CD8-positive, alpha-beta memory T cell (primary cell): ENCODE measurements at regions not wholly inside any gene's neighbourhood (a gene's known extent, or its start where the extent isn't known, plus 50 kb on each side); places are given as distances from the start of the nearest gene placed in this dataset.

Experiments used
- CTCF ChIA-PET: fragments of 350-600 bp; sonication (Branson Sonifier 250); formaldehyde crosslinking; loops from one replicate; lab custom pipeline; 2021; ENCODE audit warnings: antibody characterized with exemption; lab: Charles Lee
- POLR2A ChIA-PET: fragments of 350-600 bp; sonication (Branson Sonifier 250); formaldehyde crosslinking; loops from one replicate; lab custom pipeline; 2021; ENCODE audit warnings: antibody characterized with exemption; lab: Charles Lee
- DNase-seq, 5 donors: peaks; one replicate each; pipeline versions ENCODE4 v3.0.0 to v3.0.0-alpha.2; 2020 to 2022; ENCODE audit warnings: mixed read lengths in 1 of 5
- H3K27ac ChIP-seq: one replicate; pipeline ENCODE4 v1.7.0; 2013; ENCODE audit warnings: low read depth, mild to moderate bottlenecking, low read length, moderate library complexity
- H3K27me3 ChIP-seq: 2 replicates; pipeline ENCODE4 v1.7.0; 2013; ENCODE audit warnings: low read length, mild to moderate bottlenecking; ENCODE audit not compliant: insufficient read depth, poor library complexity, severe bottlenecking
- H3K36me3 ChIP-seq: 2 replicates; pipeline ENCODE4 v1.7.0; 2013; ENCODE audit warnings: mild to moderate bottlenecking, low read length, moderate library complexity; ENCODE audit not compliant: insufficient read depth
- H3K4me1 ChIP-seq: 2 replicates; pipeline ENCODE4 v1.7.0; 2013; ENCODE audit warnings: mild to moderate bottlenecking, low read length, moderate library complexity; ENCODE audit not compliant: insufficient read depth
- H3K4me3 ChIP-seq: 2 replicates; pipeline ENCODE4 v1.7.0; 2013; ENCODE audit warnings: mild to moderate bottlenecking, low read length
- H3K9me3 ChIP-seq: 2 replicates; pipeline ENCODE4 v1.7.0; 2013; ENCODE audit warnings: mild to moderate bottlenecking, low read length
- H3K27ac Mint-ChIP-seq, 8 donors: one replicate each; pipeline ENCODE4 v1.8.0; 2020 to 2021; ENCODE audit warnings: mixed read lengths in 8 of 8, mild to moderate bottlenecking in 6 of 8, inconsistent platforms in 3 of 8, moderate library complexity in 3 of 8
- H3K27me3 Mint-ChIP-seq, 2 donors: one replicate each; pipeline ENCODE4 v1.8.0; 2020 to 2021; ENCODE audit warnings: mixed read lengths in 2 of 2, mild to moderate bottlenecking in 1 of 2, moderate library complexity in 1 of 2
- H3K36me3 Mint-ChIP-seq, 3 donors: one replicate each; pipeline ENCODE4 v1.8.0; 2020 to 2021; ENCODE audit warnings: mixed read lengths in 3 of 3, inconsistent platforms in 1 of 3, mild to moderate bottlenecking in 1 of 3
- H3K4me1 Mint-ChIP-seq, 3 donors: one replicate each; pipeline ENCODE4 v1.8.0; 2020 to 2021; ENCODE audit warnings: mixed read lengths in 3 of 3, inconsistent platforms in 1 of 3, mild to moderate bottlenecking in 1 of 3
- H3K4me3 Mint-ChIP-seq, 7 donors: one replicate each; pipeline ENCODE4 v1.8.0; 2020 to 2021; ENCODE audit warnings: mixed read lengths in 7 of 7, mild to moderate bottlenecking in 6 of 7, moderate library complexity in 4 of 7, inconsistent platforms in 2 of 7
- H3K9me3 Mint-ChIP-seq, 5 donors: one replicate each; pipeline ENCODE4 v1.8.0; 2020 to 2022; ENCODE audit warnings: mixed read lengths in 5 of 5, mild to moderate bottlenecking in 3 of 5, moderate library complexity in 2 of 5, inconsistent platforms in 1 of 5

GRCh38 chr6:54013966-54014365 is 97.3 kb upstream of the MLIP start:
- CTCF ChIA-PET, result no interaction called here
- Mint-ChIP-seq H3K27me3 (peaks cover 0 to 7% of the 10 kb centered on the region in 2 donors), H3K4me3 (no peak overlapping the region)

DNA sequence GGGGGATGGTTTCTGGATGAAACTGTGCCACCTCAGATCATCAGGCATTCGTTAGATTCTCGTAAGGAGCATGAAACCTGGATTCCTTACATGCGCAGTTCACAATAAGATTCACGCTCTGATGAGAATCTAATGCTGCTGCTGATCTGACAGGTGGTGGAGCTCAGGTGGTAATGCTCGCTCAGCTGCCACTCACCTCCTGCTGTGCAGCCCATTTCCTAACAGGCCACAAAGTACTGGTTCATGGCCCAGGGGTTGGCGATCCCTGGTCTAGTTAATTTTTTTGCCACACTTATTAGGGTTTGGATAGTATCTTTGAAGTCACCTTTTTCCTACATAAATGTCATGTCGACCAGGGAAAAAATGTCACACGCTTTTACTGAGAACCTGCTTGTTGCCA is 96.8 kb upstream of the MLIP start:
- H3K27ac Mint-ChIP-seq, result no peak overlapping the region
- peaks cover 0 to 7% of the 10 kb centered on the region in 2 donors for H3K27me3 Mint-ChIP-seq
- ChIA-PET POLR2A (no interaction called here), CTCF (no interaction called here)
- Histone ChIP-seq H3K4me1 (no peaks in the 10 kb centered on the region), H3K27ac (no peak overlapping the region), H3K9me3 (no peaks in the 10 kb centered on the region), H3K27me3 (no peaks in the 10 kb centered on the region), H3K4me3 (no peak overlapping the region), H3K36me3 (no peaks in the 10 kb centered on the region)
- H3K4me1 Mint-ChIP-seq, result no peaks in the 10 kb centered on the region
- H3K9me3 Mint-ChIP-seq, result peaks cover 0 to 4% (median 0%) of the 10 kb centered on the region in 5 donors
- no peak overlapping the region for H3K4me3 Mint-ChIP-seq
- no peaks in the 10 kb centered on the region for H3K36me3 Mint-ChIP-seq
- DNase-seq, result no peak

More at GRCh38 chr6:54013966-54014365, 97.3 kb upstream of the MLIP start:
- Mint-ChIP-seq H3K9me3 (peaks cover 0 to 4% (median 0%) of the 10 kb centered on the region in 5 donors), H3K36me3 (no peaks in the 10 kb centered on the region), H3K27ac (no peak overlapping the region), H3K4me1 (no peaks in the 10 kb centered on the region)
- H3K36me3 ChIP-seq, result no peaks in the 10 kb centered on the region
- POLR2A ChIA-PET, result no interaction called here
- no peak overlapping the region for H3K27ac ChIP-seq
- no peaks in the 10 kb centered on the region for H3K27me3 ChIP-seq
- no peaks in the 10 kb centered on the region for H3K4me1 ChIP-seq
- no peak overlapping the region for H3K4me3 ChIP-seq
- no peaks in the 10 kb centered on the region for H3K9me3 ChIP-seq
- DNase-seq, result no peak

GRCh38 chr6:54017877-54018276 is 93.4 kb upstream of the MLIP start:
- Mint-ChIP-seq H3K27me3 (peaks cover 0 to 2% of the 10 kb centered on the region in 2 donors), H3K9me3 (peaks cover 0 to 4% (median 0%) of the 10 kb centered on the region in 5 donors), H3K27ac (no peak overlapping the region), H3K4me3 (no peak overlapping the region), H3K4me1 (no peaks in the 10 kb centered on the region), H3K36me3 (no peaks in the 10 kb centered on the region)
- no peaks in the 10 kb centered on the region for H3K36me3 ChIP-seq
- H3K4me1 ChIP-seq, result no peaks in the 10 kb centered on the region
- H3K9me3 ChIP-seq, result no peaks in the 10 kb centered on the region
- ChIA-PET POLR2A (no interaction called here), CTCF (no interaction called here)
- no peak for DNase-seq
- H3K27ac ChIP-seq, result no peak overlapping the region
- H3K4me3 ChIP-seq, result no peak overlapping the region
- H3K27me3 ChIP-seq, result no peaks in the 10 kb centered on the region

DNA sequence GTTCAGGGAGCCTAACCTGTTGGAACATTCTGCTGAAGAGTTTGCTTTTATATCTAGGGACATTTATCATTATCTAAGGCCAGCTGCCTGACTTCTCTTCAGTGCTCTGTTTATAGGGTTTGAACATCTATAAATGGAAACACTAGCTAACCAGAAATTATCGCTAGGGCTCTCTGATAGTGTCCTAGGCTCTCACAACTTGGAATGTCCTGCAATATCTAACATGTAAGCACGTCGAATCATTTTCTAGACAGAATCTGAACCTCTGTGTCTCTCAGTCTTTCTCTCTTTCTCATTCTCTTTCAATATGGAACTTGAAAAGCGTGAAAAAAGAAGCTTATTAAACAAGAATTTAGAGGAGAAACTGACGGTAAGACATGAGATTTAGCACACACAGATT is 92.5 kb upstream of the MLIP start:
- POLR2A ChIA-PET, result no interaction called here
- Mint-ChIP-seq H3K27ac (no peak overlapping the region), H3K4me1 (no peaks in the 10 kb centered on the region), H3K9me3 (peaks cover 0 to 2% (median 0%) of the 10 kb centered on the region in 5 donors), H3K36me3 (no peaks in the 10 kb centered on the region), H3K4me3 (no peak overlapping the region), H3K27me3 (peaks cover 0 to 2% of the 10 kb centered on the region in 2 donors)
- H3K36me3 ChIP-seq, result no peaks in the 10 kb centered on the region
- no peak overlapping the region for H3K27ac ChIP-seq
- H3K4me1 ChIP-seq, result no peaks in the 10 kb centered on the region
- CTCF ChIA-PET, result no interaction called here
- DNase-seq, result no peak
- H3K27me3 ChIP-seq, result no peaks in the 10 kb centered on the region
- H3K4me3 ChIP-seq, result no peak overlapping the region
- H3K9me3 ChIP-seq, result no peaks in the 10 kb centered on the region

DNA sequence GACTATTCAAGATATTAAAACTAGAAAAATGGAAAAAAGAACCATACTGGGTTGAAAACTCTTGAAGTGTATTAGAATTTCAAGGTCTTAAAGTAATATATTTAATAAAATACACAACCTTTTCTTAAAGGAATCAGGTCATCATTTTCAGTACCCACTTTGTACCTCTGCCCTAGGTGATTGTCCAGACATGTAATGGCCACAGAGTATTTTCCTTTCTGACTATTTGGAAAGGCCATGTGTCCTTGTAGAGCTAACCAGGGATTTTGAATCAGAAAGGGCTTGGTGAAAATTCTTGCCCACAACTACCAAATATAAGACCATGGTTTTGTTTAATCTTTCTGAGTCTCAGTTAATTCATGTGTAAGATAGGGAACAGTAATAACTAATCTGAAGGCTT is 91.4 kb upstream of the MLIP start:
- H3K4me3 Mint-ChIP-seq, result no peak overlapping the region
- no peaks in the 10 kb centered on the region for H3K4me1 ChIP-seq
- peaks cover 0 to 2% of the 10 kb centered on the region in 2 donors for H3K27me3 Mint-ChIP-seq
- no peak overlapping the region for H3K27ac Mint-ChIP-seq
- peaks cover 0 to 2% (median 0%) of the 10 kb centered on the region in 5 donors for H3K9me3 Mint-ChIP-seq
- no peaks in the 10 kb centered on the region for H3K9me3 ChIP-seq
- H3K36me3 Mint-ChIP-seq, result no peaks in the 10 kb centered on the region
- no peaks in the 10 kb centered on the region for H3K27me3 ChIP-seq
- H3K4me1 Mint-ChIP-seq, result no peaks in the 10 kb centered on the region
- DNase-seq, result no peak
- no peak overlapping the region for H3K27ac ChIP-seq
- no peaks in the 10 kb centered on the region for H3K36me3 ChIP-seq
- ChIA-PET POLR2A (no interaction called here), CTCF (no interaction called here)
- H3K4me3 ChIP-seq, result no peak overlapping the region

DNA sequence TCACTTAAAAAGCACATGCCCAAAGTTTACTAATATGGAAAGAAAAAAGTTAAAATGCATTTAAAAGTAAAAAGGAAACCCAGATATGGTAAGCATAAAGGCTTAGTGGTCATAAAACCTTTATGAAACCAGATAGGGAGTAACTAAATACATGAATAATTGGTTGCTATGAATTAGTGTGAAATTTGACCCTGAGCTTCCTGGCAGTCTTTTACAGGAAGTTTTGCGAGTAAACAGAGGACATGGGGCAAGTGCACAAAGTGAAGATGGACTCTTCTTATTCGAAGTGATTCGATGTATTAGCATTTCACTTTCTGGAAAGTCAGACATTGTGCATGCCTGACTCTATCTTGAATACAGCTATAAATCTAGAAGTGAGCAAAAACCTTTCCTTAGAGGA is 90.9 kb upstream of the MLIP start:
- no peaks in the 10 kb centered on the region for H3K27me3 ChIP-seq
- H3K27ac Mint-ChIP-seq, result no peak overlapping the region
- H3K36me3 ChIP-seq, result no peaks in the 10 kb centered on the region
- no peak overlapping the region for H3K27ac ChIP-seq
- H3K4me1 Mint-ChIP-seq, result no peaks in the 10 kb centered on the region
- no peak overlapping the region for H3K4me3 ChIP-seq
- CTCF ChIA-PET, result no interaction called here
- POLR2A ChIA-PET, result no interaction called here
- H3K9me3 Mint-ChIP-seq, result peaks cover 0 to 2% (median 0%) of the 10 kb centered on the region in 5 donors
- DNase-seq, result no peak
- H3K9me3 ChIP-seq, result no peaks in the 10 kb centered on the region
- peaks cover 0 to under 1% of the 10 kb centered on the region in 2 donors for H3K27me3 Mint-ChIP-seq
- no peak overlapping the region for H3K4me3 Mint-ChIP-seq
- H3K36me3 Mint-ChIP-seq, result no peaks in the 10 kb centered on the region
- H3K4me1 ChIP-seq, result no peaks in the 10 kb centered on the region

DNA sequence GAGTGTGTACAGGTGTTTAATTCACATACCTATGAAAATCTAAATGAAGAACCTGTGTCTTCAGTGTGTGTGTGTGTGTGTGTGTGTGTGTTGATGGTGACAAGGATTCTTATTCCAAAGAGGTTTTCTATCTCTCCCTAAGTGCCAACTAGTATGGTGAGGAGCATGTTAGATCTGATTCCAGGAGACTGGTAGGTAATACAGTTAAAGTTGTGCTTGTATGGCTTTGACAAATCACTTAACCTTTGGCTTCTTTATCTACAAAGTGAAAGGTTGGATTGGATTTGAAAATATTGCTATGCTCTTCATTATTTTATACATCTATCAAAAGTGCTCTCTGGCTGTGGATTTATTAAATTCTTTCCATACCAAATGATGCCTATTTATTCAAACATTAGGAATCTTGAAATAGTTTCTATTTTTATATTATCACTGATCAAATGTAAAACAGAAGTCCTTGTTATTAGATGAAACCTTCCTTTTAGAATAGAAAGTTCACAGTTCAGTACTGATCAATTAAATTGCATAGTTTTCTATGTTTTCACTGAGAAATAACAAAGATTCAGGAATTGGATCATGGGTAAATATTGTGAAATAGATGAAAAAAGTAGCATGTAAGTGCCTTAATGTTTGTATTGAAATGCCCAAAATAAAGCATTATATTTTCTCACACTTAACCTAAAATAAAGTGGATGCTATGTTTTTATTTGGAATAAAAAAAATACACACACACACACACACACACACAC is 84.4 kb upstream of the MLIP start:
- no peaks in the 10 kb centered on the region for H3K36me3 Mint-ChIP-seq
- Histone ChIP-seq H3K4me1 (no peaks in the 10 kb centered on the region), H3K36me3 (no peaks in the 10 kb centered on the region), H3K9me3 (no peaks in the 10 kb centered on the region), H3K4me3 (no peak overlapping the region), H3K27me3 (no peaks in the 10 kb centered on the region), H3K27ac (no peak overlapping the region)
- ChIA-PET POLR2A (no interaction called here), CTCF (no interaction called here)
- H3K9me3 Mint-ChIP-seq, result peaks cover 0 to 2% (median 0%) of the 10 kb centered on the region in 5 donors
- peaks cover 0 to 3% of the 10 kb centered on the region in 2 donors for H3K27me3 Mint-ChIP-seq
- H3K27ac Mint-ChIP-seq, result no peak overlapping the region
- no peaks in the 10 kb centered on the region for H3K4me1 Mint-ChIP-seq
- no peak overlapping the region for H3K4me3 Mint-ChIP-seq
- no peak for DNase-seq

- no peaks in the 10 kb centered on the region for H3K36me3 ChIP-seq
- Mint-ChIP-seq H3K4me3 (no peak overlapping the region), H3K4me1 (no peaks in the 10 kb centered on the region), H3K27me3 (peaks cover 0 to 3% of the 10 kb centered on the region in 2 donors), H3K27ac (no peak overlapping the region), H3K9me3 (peaks cover 0 to 2% (median 0%) of the 10 kb centered on the region in 5 donors), H3K36me3 (no peaks in the 10 kb centered on the region)
- H3K27me3 ChIP-seq, result no peaks in the 10 kb centered on the region
- H3K27ac ChIP-seq, result no peak overlapping the region
- no peaks in the 10 kb centered on the region for H3K4me1 ChIP-seq
- DNase-seq, result no peak
- ChIA-PET CTCF (no interaction called here), POLR2A (no interaction called here)
- H3K4me3 ChIP-seq, result no peak overlapping the region
- no peaks in the 10 kb centered on the region for H3K9me3 ChIP-seq
Measured at GRCh38 chr6:54028170-54028569, 83.1 kb upstream of the MLIP start.
